Panc1 (cell line): ENCODE measurements at regions not wholly inside any gene's neighbourhood (a gene's known extent, or its start where the extent isn't known, plus 50 kb on each side); places are given as distances from the start of the nearest gene placed in this dataset.
A peak's percentile ranks its signal among the peaks of the same experiment; 100 is the strongest.

Experiments
- ATAC-seq: fragments of 200-7000 bp; cut with Tn5 transposase; 2 replicates; pipeline ENCODE4 v1.9.1; 2020; ENCODE audit warnings: mild to moderate bottlenecking, moderate library complexity
- BruUV-seq: library from RNA; stranded (reverse); fragments of 400-500 nt; replicated peaks from 2 replicates; lab custom pipeline; 2021; lab: Mats Ljungman, UMichigan
- CTCF ChIA-PET: fragments of 300-600 bp; sonication (Branson Sonifier 250); formaldehyde crosslinking; loops from one replicate; lab custom pipeline; 2022; ENCODE audit warnings: antibody characterized with exemption; lab: Charles Lee
- POLR2A ChIA-PET: fragments of 300-600 bp; sonication (Branson Sonifier 250); formaldehyde crosslinking; loops from one replicate; lab custom pipeline; 2022; ENCODE audit warnings: antibody characterized with exemption; lab: Charles Lee
- DNase-seq: peaks from one replicate; pipeline ENCODE4 v3.0.0-alpha.2; 2010; ENCODE audit warnings: low read depth, low spot score
- H3K27ac ChIP-seq: 2 replicates; pipeline ENCODE4 v1.5.1; 2011; ENCODE audit warnings: mild to moderate bottlenecking, low read length, inconsistent platforms
- H3K27me3 ChIP-seq: fragments of 200-500 bp; sonication (Bioruptor generic); 2 replicates; pipeline ENCODE4 v1.6.0; 2014; ENCODE audit warnings: low read length, inconsistent platforms; ENCODE audit not compliant: control insufficient read depth, insufficient read depth
- H3K36me3 ChIP-seq: fragments of 200-500 bp; sonication (Bioruptor generic); 2 replicates; pipeline ENCODE4 v1.5.1; 2014; ENCODE audit warnings: inconsistent platforms, mild to moderate bottlenecking, low read length, moderate library complexity; ENCODE audit not compliant: control insufficient read depth, insufficient read depth
- H3K4me1 ChIP-seq: 2 replicates; pipeline ENCODE4 v1.5.1; 2011; ENCODE audit warnings: inconsistent platforms, mild to moderate bottlenecking, low read length, moderate library complexity; ENCODE audit not compliant: control insufficient read depth, insufficient read depth
- H3K4me3 ChIP-seq, 2 experiments: 2 replicates each; pipeline ENCODE4 v1.5.1; 2011 to 2012; ENCODE audit warnings: low read depth in 2 of 2, low read length in 2 of 2, mild to moderate bottlenecking in 2 of 2, inconsistent platforms in 1 of 2, moderate library complexity in 1 of 2
- H3K9me3 ChIP-seq: fragments of 200-500 bp; sonication (Bioruptor generic); 2 replicates; pipeline ENCODE4 v1.5.1; 2014; ENCODE audit warnings: low read depth, mild to moderate bottlenecking, inconsistent platforms, low read length, moderate library complexity; ENCODE audit not compliant: control insufficient read depth, insufficient read depth
- POLR2AphosphoS5 ChIP-seq: IDR thresholded peaks from 2 replicates; pipeline ENCODE4 v1.6.1; 2012; ENCODE audit warnings: mild to moderate bottlenecking, low read depth, low read length, moderate library complexity
- SIN3A ChIP-seq: IDR thresholded peaks from 2 replicates; pipeline ENCODE4 v1.6.1; 2012; ENCODE audit warnings: low read depth, mild to moderate bottlenecking, low read length, moderate library complexity, borderline replicate concordance; ENCODE audit not compliant: insufficient read depth
- TCF7L2 ChIP-seq: IDR thresholded peaks from 2 replicates; pipeline ENCODE4 v1.6.1; 2011; ENCODE audit warnings: mild to moderate bottlenecking, low read depth, low read length, inconsistent platforms
- in situ Hi-C: cut with HindIII; loops from 2 replicates; pipeline ENCODE4 v1.10.0; 2016; ENCODE audit warnings: low sequenced_read_pairs, low pct_unique_long_range_greater_than_20kb
- intact Hi-C: fragments of 100-400 bp; cut with micrococcal nuclease; formaldehyde crosslinking; loops from one replicate; pipeline ENCODE4 v1.10.0; 2022; ENCODE audit not compliant: unreplicated experiment
- TF ChIP-seq, protein P1 (sequence below): fragments of 450-650 bp; IDR thresholded peaks from 2 replicates; pipeline ENCODE4 v1.5.1; 2017; ENCODE audit warnings: mild to moderate bottlenecking
- TF ChIP-seq, protein P2 (sequence below), 2 experiments: IDR thresholded peaks; 2 replicates each; pipeline ENCODE4 v1.6.1; 2011 to 2012; ENCODE audit warnings: low read depth in 2 of 2, control low read depth in 1 of 2, low read length in 1 of 2, mild to moderate bottlenecking in 1 of 2, moderate library complexity in 1 of 2; ENCODE audit not compliant: insufficient read depth in 1 of 2

DNA sequence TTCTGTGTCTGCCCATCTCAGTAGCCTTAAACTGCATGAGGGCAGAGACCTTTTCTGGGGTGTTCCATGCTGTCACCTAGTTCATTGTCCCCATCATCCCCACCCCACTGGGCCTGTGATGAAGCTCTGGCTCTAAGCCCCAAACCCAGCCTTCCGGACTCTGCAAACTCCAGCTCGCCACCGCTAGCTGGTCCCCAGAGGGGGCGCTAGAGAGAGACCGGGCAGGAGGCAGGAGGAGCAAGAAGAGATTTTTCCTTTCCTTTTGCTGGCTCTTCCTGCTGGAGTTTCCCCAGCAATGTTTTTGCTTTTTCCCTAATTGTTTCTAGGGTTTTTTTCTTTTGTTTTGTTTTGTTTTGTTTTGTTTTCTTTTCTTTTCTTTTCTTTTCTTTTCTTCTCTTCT lies 234.4 kb downstream of the TEX36 start:
- Histone ChIP-seq H3K36me3 (no peaks in the 10 kb centered on the region), H3K27me3 (peaks cover 37% of the 10 kb centered on the region), H3K9me3 (no peaks in the 10 kb centered on the region), H3K4me3 (no peak overlapping the region), H3K27ac (no peak overlapping the region), H3K4me1 (no peaks in the 10 kb centered on the region)
- TF ChIP-seq, protein P1, sequence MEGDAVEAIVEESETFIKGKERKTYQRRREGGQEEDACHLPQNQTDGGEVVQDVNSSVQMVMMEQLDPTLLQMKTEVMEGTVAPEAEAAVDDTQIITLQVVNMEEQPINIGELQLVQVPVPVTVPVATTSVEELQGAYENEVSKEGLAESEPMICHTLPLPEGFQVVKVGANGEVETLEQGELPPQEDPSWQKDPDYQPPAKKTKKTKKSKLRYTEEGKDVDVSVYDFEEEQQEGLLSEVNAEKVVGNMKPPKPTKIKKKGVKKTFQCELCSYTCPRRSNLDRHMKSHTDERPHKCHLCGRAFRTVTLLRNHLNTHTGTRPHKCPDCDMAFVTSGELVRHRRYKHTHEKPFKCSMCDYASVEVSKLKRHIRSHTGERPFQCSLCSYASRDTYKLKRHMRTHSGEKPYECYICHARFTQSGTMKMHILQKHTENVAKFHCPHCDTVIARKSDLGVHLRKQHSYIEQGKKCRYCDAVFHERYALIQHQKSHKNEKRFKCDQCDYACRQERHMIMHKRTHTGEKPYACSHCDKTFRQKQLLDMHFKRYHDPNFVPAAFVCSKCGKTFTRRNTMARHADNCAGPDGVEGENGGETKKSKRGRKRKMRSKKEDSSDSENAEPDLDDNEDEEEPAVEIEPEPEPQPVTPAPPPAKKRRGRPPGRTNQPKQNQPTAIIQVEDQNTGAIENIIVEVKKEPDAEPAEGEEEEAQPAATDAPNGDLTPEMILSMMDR: peak; percentile 88
- TF ChIP-seq TCF7L2 (no peak), POLR2AphosphoS5 (no peak)
- TF ChIP-seq, protein P2, sequence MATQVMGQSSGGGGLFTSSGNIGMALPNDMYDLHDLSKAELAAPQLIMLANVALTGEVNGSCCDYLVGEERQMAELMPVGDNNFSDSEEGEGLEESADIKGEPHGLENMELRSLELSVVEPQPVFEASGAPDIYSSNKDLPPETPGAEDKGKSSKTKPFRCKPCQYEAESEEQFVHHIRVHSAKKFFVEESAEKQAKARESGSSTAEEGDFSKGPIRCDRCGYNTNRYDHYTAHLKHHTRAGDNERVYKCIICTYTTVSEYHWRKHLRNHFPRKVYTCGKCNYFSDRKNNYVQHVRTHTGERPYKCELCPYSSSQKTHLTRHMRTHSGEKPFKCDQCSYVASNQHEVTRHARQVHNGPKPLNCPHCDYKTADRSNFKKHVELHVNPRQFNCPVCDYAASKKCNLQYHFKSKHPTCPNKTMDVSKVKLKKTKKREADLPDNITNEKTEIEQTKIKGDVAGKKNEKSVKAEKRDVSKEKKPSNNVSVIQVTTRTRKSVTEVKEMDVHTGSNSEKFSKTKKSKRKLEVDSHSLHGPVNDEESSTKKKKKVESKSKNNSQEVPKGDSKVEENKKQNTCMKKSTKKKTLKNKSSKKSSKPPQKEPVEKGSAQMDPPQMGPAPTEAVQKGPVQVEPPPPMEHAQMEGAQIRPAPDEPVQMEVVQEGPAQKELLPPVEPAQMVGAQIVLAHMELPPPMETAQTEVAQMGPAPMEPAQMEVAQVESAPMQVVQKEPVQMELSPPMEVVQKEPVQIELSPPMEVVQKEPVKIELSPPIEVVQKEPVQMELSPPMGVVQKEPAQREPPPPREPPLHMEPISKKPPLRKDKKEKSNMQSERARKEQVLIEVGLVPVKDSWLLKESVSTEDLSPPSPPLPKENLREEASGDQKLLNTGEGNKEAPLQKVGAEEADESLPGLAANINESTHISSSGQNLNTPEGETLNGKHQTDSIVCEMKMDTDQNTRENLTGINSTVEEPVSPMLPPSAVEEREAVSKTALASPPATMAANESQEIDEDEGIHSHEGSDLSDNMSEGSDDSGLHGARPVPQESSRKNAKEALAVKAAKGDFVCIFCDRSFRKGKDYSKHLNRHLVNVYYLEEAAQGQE (IDR thresholded peaks at IDR 0.05; ENCODE audit: insufficient read depth in 1 of 2, low read depth in 2 of 2, low read length in 1 of 2): no peak
- no peak for DNase-seq
- peak; percentile 60 for ATAC-seq
- ChIA-PET POLR2A (no interaction called here), CTCF (interaction anchor here (0.6 to 1.0 kb wide), 3 partner anchors 17 to 358 kb away, joined by 3 to 4 read pairs (median 3); no protein-coding TSS in a partner anchor)
- BruUV-seq: no TSS peak
- in situ Hi-C loops: no loop called here
- intact Hi-C loops: no loop called here

DNA sequence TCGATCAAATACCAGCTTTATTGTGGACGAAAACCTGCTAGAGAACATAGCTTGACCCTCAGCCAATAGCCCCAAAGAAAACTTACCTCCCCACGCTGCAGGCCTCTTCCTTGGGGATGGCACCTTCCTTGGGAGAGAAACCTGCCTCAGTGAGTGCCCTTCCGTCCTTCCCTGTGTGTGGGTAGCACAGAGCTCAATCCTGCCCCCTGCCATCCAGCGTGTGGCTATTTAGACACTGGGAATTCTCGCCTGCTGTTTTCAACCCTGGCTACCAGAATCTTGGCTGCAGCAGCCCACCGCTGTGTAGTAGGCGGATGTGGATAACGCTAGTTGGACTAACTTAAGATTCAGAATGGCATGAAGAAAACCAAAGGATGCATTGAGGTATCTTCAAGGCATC lies 238.2 kb downstream of the TEX36 start:
- Histone ChIP-seq H3K27me3 (peaks cover 13% of the 10 kb centered on the region), H3K4me1 (no peaks in the 10 kb centered on the region), H3K9me3 (no peaks in the 10 kb centered on the region), H3K27ac (no peak overlapping the region), H3K4me3 (no peak overlapping the region), H3K36me3 (no peaks in the 10 kb centered on the region)
- POLR2A ChIA-PET: no interaction called here
- no peak for DNase-seq
- ATAC-seq: no peak
- TF ChIP-seq POLR2AphosphoS5 (no peak), SIN3A (no peak), TCF7L2 (no peak)
- TF ChIP-seq, protein P2 (IDR thresholded peaks at IDR 0.05; ENCODE audit: insufficient read depth in 1 of 2, low read depth in 2 of 2, low read length in 1 of 2): no peak
- TF ChIP-seq, protein P1: no peak
- CTCF ChIA-PET: no interaction called here
- intact Hi-C loops: no loop called here
- in situ Hi-C loops: no loop called here
- no TSS peak for BruUV-seq
